Activated CD4-positive, alpha-beta T cell treated with anti-CD3 and anti-CD28 coated beads, Interleukin-10, Interleukin-2, amounts not matched to agents 100 ng/mL and 50 ng/mL, durations not matched to agents 16 hours and 8 hours (primary cell): ENCODE measurements at regions not wholly inside any gene's neighbourhood (a gene's known extent, or its start where the extent isn't known, plus 50 kb on each side); places are given as distances from the start of the nearest gene placed in this dataset.
"Not testable (repeated sequence)": the region's sequence is repeated elsewhere in the genome, so short reads cannot be mapped to it uniquely, and the experiment has no call there.

Experiments used
- DNase-seq: peaks from one replicate; pipeline ENCODE4 v3.0.0-alpha.2; 2020

DNA sequence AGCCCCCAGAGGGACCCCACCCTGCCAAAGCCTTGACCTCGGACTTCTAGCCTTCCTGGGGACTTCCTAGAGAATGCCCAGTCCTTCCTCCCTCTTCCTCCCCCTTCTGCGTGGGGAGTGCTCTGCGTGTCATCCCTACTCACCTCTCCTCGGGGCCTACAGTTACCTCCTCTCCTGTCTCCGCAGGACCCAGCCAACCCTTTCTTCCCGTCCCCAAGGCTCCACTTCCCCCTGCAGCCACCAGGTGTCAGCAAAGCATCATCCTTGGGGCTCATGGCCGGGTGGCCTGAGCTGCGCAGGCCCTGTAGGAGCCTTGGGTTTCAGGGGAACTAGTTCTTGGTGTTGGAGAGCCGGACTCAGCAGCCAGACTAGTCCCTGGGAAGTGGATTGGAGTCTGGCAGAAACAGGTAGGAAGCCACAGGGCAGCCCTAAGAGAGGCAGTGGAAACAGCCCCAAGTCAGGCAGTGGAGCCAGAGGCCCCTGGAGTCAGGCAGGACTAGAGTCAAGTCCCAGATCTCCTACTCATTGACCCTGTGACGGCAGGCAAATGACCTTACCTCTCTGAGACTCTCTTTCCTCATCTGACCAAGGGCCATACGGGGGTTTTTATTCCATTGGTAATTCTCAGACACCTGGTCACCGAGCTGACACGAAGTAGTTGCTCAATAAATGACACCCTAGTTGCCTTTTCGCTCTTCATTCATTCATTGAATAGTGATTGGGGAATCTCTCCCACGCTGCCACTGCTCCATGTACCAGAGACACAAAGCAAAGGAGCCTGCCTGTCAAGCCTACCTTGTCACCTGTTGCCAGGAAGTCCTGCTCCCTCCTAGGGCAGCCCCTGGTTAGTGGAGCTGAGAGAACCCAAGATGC lies 101.8 kb upstream of the GRK3 start:
- peak; percentile 85 for DNase-seq

DNA sequence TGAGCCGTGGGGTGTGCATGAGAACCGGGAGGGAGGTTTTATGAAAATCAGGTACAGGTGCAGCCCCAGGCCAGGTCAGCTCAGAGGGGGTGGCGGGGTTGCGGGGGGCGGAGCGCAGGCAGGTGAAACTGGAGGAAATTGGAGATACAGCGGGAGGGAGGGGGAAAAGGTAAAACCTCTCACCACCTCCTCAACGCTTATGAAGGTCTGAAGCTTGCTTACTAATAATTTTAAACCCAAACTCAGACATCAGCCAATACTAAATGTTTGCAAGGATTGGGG lies 101.2 kb upstream of the GRK3 start:
- not testable (repeated sequence) for DNase-seq

DNA sequence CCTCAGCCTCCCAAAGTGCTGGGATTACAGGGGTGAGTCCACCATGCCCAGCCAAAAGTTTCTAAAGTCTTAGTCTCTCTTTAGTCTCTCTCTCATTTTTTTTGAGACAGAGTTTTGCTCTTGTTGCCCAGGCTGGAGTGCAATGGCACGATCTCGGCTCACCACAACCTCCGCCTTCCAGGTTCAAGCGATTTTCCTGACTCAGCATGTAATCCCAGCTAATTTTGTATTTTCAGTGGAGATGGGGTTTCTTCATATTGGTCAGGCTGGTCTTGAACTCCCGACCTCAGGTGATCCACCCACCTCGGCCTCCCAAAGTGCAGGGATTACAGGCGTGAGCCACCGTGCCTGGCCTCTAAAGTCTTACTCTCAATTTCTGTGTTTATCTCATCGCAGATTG lies 100.1 kb upstream of the GRK3 start:
- not testable (repeated sequence) for DNase-seq

DNA sequence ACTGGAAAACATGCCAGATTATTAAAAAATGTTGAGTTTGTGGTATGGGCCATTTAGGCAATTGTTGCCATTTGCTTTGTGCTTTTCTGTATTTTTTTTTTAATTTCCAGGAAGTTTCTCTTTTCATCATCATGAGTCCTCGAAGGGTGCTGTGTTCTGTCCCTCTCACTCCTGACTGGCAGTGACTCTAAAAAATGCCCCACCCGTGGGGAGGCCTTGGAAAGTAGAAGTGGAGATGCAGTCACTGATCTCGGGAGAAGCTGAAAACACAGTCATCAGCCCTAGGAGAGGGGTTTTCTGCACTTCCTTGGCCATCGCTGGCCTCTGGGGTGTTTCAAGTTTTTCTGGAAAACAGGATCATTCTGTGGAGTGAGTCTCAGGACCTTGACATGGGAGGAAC lies 98.5 kb upstream of the GRK3 start:
- no peak for DNase-seq

DNA sequence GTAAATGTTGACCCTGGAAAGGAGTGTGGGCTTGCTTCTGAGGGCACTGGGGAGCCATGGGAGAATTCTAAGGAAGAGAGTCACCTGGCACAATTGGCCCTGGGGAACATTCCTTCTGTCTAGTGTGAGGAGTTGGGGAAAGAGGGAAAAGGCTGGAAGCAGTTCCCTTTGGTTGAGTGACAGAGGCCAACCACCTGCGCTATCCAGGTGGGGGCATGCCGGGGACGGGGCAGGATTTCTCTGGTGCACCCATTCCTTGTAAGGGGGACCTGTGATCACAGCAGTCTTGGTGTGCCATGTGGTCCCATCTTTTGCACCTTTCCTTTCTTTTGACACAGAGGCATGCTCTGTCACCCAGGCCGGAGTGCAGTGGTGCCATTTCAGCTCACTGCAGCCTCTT lies 92.1 kb upstream of the GRK3 start:
- no peak for DNase-seq

DNA sequence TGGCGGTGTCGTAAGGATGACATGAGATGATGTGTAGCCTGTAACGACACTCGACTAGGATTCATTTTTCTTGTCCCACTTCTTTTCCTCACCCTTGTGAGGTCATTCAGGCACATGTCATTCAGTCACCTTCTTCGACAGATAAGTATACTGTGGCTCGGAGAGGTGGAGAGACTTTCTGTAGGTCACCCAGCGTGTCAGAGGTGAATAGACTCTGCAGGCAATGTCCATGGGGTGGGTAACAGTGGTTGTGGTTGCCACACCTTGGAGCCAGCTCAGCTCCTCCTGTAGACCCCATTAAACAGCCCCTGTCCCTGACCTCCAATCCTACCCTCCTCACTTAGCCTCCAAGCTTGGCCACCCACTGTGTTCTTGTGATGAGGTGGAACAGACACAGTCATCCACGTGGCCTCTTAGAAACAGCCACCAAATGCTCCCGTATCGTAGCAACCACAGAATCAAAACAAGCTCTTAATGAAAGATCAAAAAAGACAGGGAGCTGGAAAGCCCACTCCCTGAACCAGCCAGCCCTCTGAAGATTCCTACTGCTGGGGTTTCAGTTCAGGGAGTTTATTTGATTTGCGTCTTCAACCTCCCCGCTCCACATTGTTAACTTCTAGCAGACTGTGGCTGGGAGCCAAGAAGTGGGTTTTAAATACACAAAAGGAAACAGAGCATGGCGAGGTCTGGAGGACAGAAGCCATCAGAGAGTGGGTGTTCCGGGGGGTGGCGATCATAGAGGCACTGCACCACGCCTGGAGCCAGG lies 89.0 kb upstream of the GRK3 start:
- no peak for DNase-seq

DNA sequence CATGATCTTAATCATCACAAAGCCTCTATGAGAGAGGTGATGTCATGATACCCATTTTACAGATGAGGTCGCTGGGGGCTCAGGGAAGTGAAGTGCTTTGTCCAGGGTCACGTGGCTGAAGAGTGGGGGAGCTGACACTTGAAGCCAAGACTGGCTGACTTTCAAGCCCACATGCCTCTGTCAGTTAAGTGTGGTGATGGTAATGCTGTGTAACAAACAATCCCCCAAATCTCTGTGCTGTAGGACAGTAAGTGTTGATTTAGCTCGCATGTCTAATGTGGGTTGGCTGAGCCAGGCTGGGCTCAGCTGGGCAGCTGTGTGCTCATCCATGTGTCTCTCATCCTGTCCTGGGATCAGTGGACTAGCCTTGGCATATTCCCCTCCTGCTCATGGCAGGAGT lies 87.1 kb upstream of the GRK3 start:
- DNase-seq: no peak

DNA sequence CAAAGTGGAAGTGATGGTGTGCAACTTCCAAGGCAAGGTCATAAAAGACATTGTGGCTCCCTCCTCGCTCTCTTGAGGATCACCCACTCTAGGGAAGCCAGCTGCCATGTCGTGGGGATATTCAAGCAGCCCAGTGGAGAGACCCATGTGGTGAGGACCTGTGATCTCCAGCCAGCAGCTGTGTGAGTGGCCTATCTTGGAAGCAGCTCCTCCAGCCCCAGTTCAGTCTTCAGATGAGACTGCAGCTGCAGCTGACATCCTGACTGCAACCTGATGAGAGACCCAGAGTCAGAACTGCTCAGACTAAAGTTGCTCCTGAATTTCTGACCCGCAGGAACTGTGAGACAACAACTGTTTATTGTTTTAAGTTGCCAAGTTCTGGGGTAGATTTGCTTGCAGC lies 86.4 kb upstream of the GRK3 start:
- DNase-seq: no peak

DNA sequence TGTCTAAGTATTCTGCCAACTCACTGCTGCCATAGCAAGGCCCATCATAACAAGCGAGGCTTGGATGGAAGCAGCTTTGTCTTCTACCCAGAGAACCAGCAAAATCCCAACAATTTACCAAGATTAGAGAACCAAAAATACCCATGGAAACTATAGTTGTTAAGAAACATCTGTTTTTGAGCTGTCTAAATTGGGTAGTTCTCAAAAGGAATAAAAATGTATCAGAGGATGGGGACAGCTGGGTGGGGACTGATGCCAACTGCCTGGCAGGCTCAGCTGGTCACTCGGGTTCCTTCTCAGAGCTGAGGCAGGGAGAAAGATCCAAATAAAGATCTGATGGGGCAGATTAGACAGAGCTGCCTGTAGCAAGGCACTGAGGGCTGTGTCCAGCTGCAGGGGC lies 85.9 kb upstream of the GRK3 start:
- DNase-seq: no peak

DNA sequence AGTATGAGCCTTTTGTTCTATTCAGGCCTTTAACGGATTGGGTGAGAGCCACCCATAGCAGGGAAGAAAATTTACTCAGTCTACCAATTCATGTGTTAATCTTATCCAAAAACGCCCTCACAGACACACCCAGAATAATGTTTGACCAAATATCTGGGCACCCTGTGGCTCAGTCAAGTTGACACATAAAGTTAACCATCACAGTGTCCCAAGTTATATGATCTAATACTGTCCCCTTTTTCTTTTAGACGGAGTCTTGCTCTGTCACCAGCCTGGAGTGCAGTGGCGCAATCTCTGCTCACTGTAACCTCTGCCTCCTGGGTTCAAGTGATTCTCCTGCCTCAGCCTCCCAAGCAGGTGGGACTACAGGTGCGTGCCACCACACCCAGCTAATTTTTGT lies 83.6 kb upstream of the GRK3 start:
- not testable (repeated sequence) for DNase-seq

DNA sequence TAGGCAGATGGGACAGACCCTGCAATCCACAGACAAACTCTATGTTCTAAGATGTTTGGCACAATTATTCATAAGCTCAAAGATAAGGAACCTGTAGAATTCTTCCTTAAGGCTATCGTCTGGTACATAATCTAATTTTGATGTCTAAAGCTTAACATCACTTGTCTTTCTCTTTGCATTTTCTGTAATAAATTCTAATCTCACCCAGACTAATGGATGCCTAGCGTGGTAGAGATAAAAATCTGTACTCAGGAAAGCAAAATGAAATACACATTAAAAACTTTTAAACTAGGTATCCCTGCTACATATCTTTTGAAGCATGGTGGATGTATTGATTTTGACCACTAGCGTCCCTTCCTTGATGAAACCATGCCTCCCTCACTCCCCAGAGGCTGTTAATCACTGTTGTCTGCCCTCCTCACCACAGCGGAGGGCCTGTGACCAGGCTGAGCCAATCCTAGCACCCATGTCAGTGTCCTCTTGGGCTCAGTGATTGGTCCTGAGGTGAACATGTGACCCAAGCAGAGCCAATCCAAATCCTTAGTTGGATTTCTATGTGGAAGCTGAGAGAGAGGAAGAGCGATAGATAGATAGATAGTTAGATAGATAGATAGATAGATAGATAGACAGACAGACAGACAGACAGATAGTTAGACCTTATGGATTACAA lies 82.2 kb upstream of the GRK3 start:
- DNase-seq: no peak

DNA sequence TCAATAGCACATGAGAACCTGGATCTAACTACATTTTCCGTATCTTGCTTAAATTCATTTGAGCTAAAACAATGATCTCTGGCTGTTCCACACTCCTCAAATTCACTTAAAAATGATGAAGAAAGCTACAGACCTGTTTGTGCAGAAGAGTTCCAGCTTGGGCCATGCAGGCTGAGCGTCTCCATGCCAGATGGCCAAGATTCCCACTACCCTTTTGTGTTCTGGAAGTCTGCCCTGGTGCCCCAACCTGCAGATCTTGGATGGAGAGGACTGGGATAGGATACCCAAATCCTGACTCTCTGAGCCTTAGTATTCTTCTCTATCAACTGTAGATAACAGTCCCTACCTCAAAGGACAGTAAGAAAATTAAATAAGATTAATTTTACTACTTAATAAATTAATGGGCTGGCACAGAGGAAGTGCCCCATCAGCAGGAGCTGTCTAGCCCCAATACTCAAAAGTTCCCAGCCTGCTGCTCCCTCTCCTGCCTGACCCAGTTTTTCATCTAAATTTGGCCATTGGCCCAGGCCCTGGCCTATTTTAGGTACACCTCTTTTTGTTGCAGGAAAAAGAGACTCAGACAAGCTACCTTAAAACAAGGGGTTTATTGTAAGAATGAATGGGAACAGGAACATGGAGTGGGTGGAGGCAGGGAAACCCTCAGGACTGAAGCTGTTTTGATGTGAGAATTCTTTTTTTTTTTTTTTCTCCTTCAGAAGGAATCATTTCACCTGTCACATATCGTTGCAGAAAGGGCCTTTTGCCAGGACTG lies 81.4 kb upstream of the GRK3 start:
- no peak for DNase-seq

DNA sequence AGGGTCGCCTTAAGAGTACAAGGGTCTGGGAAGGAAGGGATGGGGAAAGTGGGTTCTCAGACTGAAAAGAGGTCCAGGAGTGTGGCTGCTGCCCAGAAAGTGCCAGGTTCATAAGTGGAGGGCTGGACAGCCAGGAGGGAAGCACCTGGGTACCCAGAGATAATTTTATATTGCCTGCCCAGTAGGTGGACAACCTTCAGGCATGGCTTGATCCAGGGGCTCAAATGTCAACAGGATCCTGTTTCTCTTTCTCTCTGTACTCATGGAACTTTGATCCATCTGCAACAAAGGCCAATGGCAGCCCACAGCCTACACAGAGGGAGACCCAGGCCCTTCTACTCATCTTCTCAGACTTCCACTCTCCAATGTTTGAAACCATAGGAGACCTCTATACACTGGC lies 80.5 kb upstream of the GRK3 start:
- no peak for DNase-seq

DNA sequence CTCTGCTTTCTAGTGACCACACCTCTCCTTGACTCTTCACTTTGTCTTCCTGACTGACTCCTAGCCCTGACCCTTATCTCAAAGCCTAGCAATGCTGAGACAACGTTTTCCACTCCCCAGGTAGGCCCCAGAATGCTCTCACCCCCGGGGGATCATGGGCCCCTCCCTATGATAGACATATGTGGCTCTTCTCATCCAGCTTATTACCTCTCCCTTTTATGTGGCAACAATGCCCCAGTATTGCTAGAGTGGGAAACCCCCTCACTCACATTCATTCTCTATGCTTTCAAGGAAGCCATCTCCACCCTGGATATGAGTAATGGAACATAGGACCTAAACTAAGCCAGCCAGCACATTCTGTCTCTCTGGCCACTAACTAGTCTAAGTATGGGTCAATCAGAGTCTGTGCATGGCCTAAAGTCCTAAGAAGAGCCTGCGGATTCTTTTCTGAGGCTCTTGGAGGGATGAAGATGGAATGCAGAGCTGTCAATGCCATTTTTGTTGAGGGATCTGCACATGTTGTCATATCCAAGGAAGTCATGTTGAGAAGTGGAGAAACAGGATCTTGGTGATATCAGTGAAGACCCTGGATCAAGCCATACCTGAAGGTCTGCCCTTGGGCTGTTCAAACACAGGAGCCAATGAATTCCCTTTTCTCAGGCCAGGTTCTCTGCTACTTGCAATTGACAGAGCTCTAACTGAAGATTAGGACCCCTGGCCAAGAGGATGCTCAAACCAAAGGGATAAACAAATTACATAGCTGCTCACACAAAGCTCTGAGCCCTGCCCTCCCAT lies 79.8 kb upstream of the GRK3 start:
- DNase-seq: peak; percentile 30

DNA sequence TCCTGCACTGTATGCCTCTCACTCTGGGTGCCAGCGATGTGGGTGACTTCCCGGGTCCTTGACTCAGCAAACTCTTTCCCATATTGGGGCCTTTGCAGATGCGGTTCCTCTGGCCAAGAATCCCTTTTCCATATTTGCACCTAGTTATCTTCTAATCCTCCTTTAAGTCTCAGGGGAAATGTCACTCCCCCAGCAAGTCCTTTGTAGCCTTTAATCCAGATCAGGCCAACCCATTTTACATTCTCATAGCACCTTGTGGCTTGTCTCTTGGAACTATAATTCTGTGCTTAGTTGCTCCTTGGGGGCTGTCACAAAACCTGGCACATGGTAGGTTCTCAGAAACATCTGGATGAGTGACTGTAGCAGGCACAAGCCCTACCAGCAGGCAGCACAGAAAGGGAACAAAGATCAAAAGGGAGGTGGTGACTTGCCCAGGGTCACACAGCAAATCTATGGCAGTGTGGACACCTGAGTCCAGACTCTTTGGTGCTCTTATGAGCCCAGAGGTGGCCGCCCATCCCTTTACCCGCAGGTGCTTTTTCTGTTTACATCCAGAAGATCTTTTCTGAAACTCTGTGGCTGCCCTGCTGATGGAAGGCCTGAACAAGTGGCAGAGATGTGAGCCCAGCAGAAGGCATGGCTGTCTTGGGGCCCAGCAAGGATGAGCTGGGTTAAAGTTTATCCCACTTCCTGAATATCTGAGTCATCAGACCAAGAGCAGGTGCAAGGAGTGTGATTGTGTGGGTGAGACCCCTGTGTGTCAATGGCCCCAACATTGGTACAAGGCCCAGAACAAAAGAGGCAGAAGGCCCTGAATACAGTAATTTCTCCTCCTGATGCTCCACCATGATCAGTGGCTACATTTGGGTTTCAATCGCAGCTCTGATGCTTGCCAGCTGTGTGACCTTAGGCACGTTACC lies 78.6 kb upstream of the GRK3 start:
- peak; percentile 57 for DNase-seq

DNA sequence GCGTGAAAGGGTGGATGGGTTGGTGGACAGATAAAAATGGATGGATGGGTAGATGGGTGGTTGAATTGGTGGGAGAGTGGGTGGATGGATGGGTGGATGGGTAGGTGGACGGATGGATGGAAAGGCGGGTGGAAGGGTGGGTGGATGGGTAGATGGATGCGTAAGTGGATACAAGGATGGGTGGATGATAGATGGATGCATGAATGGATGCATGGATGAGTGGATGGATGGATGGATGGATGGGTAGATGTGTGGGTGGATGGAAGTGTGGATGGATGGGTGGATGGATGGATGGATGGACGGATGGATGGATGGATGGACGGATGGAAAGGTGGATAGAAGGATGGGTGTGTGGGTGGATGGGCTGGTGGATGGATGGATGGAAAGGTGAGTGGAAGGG lies 77.0 kb upstream of the GRK3 start:
- no peak for DNase-seq

DNA sequence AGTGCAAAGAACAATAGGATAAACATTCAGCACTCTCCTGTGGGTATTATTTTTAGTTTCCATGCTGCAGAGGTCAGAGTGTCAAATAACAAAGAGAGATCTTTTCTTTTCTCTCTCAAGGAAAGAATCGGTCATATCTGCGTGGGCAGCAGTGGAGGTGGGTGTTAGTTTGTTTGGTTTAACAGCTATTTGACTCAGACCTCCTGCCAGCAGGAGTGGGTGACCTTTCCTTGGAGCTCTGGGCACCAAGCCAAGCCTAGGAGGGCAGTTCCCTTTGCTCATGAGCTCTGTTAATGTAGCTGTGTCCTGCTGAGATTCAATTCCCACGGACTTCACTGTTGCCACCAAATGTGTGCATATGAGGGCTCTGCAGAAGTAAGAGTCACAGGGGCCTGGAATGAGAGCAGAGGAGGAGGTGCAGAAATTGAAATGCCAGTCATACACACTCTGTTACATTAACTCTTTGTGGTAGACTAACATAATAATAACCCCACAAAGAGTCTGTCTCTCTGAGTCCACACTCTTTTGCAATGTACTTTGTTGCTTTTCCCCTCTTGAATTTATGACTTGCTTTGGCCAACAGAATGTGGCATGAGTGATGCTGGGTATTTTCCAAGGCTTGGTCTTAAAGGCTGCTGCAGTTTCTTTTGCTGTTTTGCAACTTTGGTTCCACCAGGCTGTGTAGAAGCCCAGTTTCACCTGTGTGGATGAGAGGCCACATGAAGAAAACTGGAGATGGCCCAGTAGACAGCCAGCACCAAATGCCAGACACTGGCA lies 76.0 kb upstream of the GRK3 start:
- DNase-seq: peak; percentile 14

DNA sequence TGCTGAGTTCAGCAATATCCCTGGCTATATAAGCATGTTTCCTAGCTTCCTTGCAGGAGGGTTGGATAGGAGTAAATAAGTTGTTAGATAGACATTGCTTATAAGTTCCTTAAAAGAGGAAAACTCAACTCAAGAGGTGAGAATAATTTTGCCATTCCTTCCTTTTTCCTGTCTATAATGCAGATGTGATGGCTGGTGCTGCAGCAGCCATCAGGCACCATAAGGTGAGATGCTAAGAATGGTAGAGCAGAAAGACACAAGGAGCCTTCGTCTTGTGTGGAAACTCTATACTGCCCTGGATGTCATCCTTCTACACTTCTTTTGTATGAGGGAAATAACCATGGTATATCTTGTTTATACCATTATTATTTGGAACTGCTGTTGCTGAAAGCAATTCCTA lies 74.5 kb upstream of the GRK3 start:
- DNase-seq: no peak

DNA sequence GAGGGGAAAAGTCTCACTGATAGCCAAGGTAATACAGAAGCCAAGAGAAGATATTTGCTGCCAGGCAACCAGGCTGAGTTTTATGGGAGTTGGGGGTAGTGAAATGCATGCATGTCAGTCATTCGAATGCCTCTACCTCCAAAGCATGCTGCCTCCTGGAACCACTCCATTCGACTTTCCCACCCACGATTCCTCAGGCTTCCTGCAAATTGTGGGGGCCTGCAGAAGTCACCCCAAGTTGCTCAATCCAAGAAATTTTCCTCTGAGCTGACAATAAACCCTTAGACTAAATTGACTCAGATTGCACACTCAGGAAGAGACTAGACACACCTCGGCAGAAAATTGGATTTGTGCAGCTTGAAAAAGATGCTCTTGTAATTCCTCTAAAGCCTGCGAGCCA lies 73.6 kb upstream of the GRK3 start:
- no peak for DNase-seq

DNA sequence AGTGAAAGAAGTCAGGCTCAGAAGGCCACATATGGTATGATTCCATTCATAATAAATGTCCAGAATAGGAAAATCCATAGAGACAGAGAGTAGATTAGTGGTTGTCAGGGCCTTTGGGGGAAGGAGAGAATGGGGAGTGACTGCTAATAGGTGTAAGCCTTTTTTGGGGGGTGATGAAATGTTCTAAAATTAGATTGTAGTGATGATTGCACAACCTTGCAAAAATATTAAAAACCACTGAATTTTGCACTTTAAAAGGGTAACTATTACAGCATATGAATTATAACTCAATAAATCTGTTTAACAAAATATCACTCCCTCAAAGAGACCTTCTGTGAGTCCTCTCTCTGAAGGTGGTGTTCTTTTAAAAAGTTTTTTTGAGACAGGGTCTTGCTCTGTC lies 72.3 kb upstream of the GRK3 start:
- no peak for DNase-seq
